Glutamatergic neuron (in vitro differentiated cells): ENCODE measurements at regions not wholly inside any gene's neighbourhood (a gene's known extent, or its start where the extent isn't known, plus 50 kb on each side); places are given as distances from the start of the nearest gene placed in this dataset.

Experiments used
- DNase-seq: peaks from one replicate; pipeline ENCODE4 v3.0.0; 2022
- H3K27ac Mint-ChIP-seq: one replicate; pipeline ENCODE4 v1.8.0; 2020; ENCODE audit warnings: mild to moderate bottlenecking, mixed read lengths, inconsistent platforms; ENCODE audit not compliant: unreplicated experiment
- H3K27me3 Mint-ChIP-seq: one replicate; pipeline ENCODE4 v1.8.0; 2020; ENCODE audit warnings: mild to moderate bottlenecking, moderate library complexity, mixed read lengths, inconsistent platforms; ENCODE audit not compliant: unreplicated experiment
- H3K36me3 Mint-ChIP-seq: one replicate; pipeline ENCODE4 v1.8.0; 2020; ENCODE audit warnings: mild to moderate bottlenecking, mixed read lengths, inconsistent platforms; ENCODE audit not compliant: unreplicated experiment
- H3K4me1 Mint-ChIP-seq: one replicate; pipeline ENCODE4 v1.8.0; 2020; ENCODE audit warnings: mild to moderate bottlenecking, low read depth, mixed read lengths, inconsistent platforms; ENCODE audit not compliant: unreplicated experiment
- H3K4me3 Mint-ChIP-seq: one replicate; pipeline ENCODE4 v1.8.0; 2020; ENCODE audit warnings: mild to moderate bottlenecking, mixed read lengths, inconsistent platforms; ENCODE audit not compliant: unreplicated experiment
- H3K9me3 Mint-ChIP-seq: one replicate; pipeline ENCODE4 v1.8.0; 2020; ENCODE audit warnings: mild to moderate bottlenecking, moderate library complexity, mixed read lengths, inconsistent platforms; ENCODE audit not compliant: unreplicated experiment
- TF ChIP-seq, protein P1 (sequence below): fragments of 200-600 bp; sonication (generic); IDR thresholded peaks from one replicate; pipeline ENCODE4 v1.5.0; 2021; ENCODE audit not compliant: partially characterized antibody, unreplicated experiment

DNA sequence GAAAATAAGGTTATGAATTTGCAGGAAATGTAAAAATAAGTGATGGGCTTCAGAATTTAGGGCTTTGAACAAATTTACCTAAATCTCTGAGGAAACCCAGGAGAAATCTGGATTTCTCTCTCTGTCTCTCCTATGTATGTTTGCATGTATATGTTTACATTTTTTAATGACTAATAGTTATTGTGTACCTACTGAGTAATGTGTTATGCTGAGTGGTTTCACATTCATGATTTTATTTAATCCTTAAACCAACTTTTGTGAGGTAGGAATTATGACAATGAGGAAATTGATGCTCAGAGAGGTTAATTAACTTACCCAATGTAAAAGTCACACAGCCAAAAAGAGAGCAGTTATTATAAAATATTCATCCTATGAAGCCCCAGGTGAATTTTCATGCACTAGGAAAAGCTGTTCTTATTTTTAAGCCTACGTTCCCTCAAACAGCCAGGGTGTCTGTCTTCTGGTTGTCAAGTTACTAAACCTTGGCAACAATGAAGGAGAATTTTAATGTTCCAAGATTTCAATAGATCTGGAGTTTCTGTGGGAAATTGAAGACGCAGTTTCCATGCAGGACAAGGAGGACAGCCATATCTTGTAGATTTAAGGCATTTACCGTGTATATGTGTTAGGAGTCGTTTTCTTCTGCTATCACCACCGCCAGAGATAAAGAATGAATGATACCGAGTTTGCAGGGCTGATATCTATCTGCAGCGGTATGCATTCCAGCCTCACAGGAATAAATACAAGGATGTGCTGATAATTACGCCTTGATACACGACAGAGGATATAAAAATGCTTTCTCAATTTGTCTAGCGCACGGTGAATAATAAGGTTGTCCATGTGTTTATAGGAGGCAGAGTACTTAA lies 484.8 kb downstream of the ZSWIM6 start:
- peaks cover 2% of the 10 kb centered on the region for H3K36me3 Mint-ChIP-seq

DNA sequence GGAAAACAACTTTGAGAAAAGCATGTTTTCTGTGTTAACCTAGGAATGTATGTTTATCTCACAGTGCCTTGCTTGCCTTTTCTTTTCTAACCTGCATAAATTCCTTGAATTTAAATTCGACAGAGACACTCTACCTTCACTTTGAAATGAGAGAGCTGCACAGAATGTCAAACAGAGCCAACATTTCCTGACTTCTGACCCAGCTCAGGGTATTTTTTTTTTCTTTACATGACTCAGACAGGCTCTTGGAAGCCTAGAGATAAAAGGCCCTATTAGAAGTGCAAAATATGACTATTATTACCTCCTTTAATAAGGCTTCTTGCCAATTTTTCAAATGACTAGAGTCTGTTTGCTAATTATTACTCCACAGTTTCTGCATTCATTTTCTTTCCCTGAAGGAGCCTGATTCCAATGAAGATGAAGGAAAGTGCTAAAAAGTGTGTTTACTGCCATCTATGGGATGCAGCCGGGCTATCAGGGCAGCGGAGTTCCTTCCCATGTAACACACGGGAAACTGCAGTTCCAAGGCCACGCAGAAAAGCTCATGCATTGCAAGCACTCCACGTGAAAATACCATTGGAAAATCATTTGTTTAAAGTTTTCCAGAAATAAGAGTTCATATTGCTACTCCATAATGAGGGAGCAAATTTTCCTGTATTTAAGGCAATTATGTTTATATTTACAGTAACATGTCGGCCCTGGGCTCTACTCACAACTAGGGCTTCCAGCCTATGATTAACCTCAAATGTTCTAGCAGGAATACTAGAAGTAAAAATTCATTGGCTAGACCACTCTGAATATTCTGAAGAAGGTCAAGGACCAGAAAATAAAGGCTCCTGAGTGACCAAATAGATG lies 485.6 kb downstream of the ZSWIM6 start:
- Mint-ChIP-seq H3K36me3 (peaks cover 4% of the 10 kb centered on the region), H3K27ac (no peak overlapping the region), H3K27me3 (peaks cover 2% of the 10 kb centered on the region), H3K9me3 (peaks cover 3% of the 10 kb centered on the region), H3K4me3 (no peak overlapping the region), H3K4me1 (no peaks in the 10 kb centered on the region)
- TF ChIP-seq, protein P1, sequence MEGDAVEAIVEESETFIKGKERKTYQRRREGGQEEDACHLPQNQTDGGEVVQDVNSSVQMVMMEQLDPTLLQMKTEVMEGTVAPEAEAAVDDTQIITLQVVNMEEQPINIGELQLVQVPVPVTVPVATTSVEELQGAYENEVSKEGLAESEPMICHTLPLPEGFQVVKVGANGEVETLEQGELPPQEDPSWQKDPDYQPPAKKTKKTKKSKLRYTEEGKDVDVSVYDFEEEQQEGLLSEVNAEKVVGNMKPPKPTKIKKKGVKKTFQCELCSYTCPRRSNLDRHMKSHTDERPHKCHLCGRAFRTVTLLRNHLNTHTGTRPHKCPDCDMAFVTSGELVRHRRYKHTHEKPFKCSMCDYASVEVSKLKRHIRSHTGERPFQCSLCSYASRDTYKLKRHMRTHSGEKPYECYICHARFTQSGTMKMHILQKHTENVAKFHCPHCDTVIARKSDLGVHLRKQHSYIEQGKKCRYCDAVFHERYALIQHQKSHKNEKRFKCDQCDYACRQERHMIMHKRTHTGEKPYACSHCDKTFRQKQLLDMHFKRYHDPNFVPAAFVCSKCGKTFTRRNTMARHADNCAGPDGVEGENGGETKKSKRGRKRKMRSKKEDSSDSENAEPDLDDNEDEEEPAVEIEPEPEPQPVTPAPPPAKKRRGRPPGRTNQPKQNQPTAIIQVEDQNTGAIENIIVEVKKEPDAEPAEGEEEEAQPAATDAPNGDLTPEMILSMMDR: peak; percentile 29
- DNase-seq: peak; percentile 58

More for the DNA sequence above, 484.8 kb downstream of the ZSWIM6 start:
- H3K4me3 Mint-ChIP-seq: no peak overlapping the region
- no peak for DNase-seq
- no peak overlapping the region for H3K27ac Mint-ChIP-seq
- peaks cover 2% of the 10 kb centered on the region for H3K9me3 Mint-ChIP-seq
- H3K27me3 Mint-ChIP-seq: peaks cover under 1% of the 10 kb centered on the region
- TF ChIP-seq, protein P1: no peak
- no peaks in the 10 kb centered on the region for H3K4me1 Mint-ChIP-seq

DNA sequence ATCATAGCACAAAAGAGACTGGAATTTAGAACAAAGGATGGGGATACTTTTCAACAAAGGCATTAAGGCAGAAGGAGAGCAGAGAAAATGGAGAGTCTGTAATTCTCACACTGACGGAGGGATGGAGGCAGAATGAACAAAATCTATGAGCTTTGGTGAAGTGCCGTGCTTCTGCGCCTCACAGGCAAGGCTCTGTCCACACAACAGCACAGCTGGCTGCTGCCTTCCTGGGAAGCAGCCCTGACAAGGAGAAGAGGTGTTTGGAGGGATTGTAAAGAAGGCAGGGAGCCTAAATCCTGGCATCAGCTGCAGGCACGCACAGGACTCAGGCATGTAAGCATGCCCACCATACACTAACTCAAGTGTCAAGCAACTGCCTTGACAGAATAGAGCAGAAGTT lies 485.2 kb upstream of the KIF2A start:
- Mint-ChIP-seq H3K4me3 (no peak overlapping the region), H3K36me3 (peaks cover 4% of the 10 kb centered on the region), H3K9me3 (peaks cover 3% of the 10 kb centered on the region), H3K27ac (no peak overlapping the region), H3K27me3 (peaks cover 2% of the 10 kb centered on the region), H3K4me1 (peaks cover 11% of the 10 kb centered on the region)
- no peak for DNase-seq
- TF ChIP-seq, protein P1: no peak

DNA sequence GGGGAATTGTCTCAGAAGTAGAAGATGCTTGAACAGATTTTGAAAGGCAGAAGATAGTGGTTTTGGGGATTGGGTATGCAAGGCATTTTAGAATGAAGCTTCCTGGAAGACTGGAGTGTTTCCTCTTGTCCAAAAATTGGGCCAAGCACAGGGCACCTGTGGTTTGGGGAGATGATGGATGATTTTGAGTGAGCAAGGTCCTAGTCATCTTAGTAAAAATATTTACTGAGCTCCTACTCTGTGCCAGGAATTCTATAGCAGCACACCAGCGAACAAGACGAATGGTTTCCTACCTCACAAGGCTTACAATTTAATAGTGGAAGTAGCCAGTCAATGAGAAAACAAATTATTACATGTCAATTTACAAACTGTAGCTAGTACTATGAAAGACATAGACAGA lies 484.4 kb upstream of the KIF2A start:
- Mint-ChIP-seq H3K9me3 (peaks cover 3% of the 10 kb centered on the region), H3K36me3 (peaks cover 4% of the 10 kb centered on the region), H3K27ac (no peak overlapping the region), H3K4me3 (no peak overlapping the region), H3K4me1 (peaks cover 11% of the 10 kb centered on the region), H3K27me3 (peaks cover 2% of the 10 kb centered on the region)
- TF ChIP-seq, protein P1: no peak
- no peak for DNase-seq
